ENCODE measurements at regions not wholly inside any gene's neighbourhood (a gene's known extent, or its start where the extent isn't known, plus 50 kb on each side); places are given as distances from the start of the nearest gene placed in this dataset.
A peak's percentile ranks its signal among the peaks of the same experiment; 100 is the strongest.

GRCh38 chr6:48057601-48058000, 53.4 kb downstream of the PTCHD4 start:
- DNase-seq (ENCODE audit: low spot score), result no peak

- no peak for DNase-seq (ENCODE audit: low spot score)
Measured at GRCh38 chr6:48048451-48049146, 62.4 kb downstream of the PTCHD4 start.

- no peak for DNase-seq (ENCODE audit: low spot score)
Measured at GRCh38 chr6:48041894-48042293, 69.1 kb downstream of the PTCHD4 start.

GRCh38 chr6:48037946-48038345, 73.1 kb downstream of the PTCHD4 start:
- no peak for DNase-seq (ENCODE audit: low spot score)

- DNase-seq (ENCODE audit: low spot score), result no peak
Measured at GRCh38 chr6:48036316-48036715, 74.7 kb downstream of the PTCHD4 start.

GRCh38 chr6:48032151-48032550, 78.8 kb downstream of the PTCHD4 start:
- DNase-seq (ENCODE audit: low spot score), result no peak

GRCh38 chr6:48031711-48032110, 79.3 kb downstream of the PTCHD4 start:
- DNase-seq (ENCODE audit: low spot score), result no peak

- DNase-seq (ENCODE audit: low spot score), result no peak
Measured at GRCh38 chr6:48027704-48028435, 83.1 kb downstream of the PTCHD4 start.

- no peak for DNase-seq (ENCODE audit: low spot score)
Measured at GRCh38 chr6:48024956-48025355, 86.0 kb downstream of the PTCHD4 start.

GRCh38 chr6:48021904-48022303, 89.1 kb downstream of the PTCHD4 start:
- no peak for DNase-seq (ENCODE audit: low spot score)

GRCh38 chr6:48016020-48016755, 94.8 kb downstream of the PTCHD4 start:
- DNase-seq (ENCODE audit: low spot score), result no peak

GRCh38 chr6:47992809-47993208, 118.2 kb downstream of the PTCHD4 start:
- DNase-seq (ENCODE audit: low spot score), result no peak

- no peak for DNase-seq (ENCODE audit: low spot score)
Measured at GRCh38 chr6:47983491-47983890, 127.5 kb downstream of the PTCHD4 start.

GRCh38 chr6:47977314-47977713, 133.7 kb downstream of the PTCHD4 start:
- DNase-seq (ENCODE audit: low spot score), result no peak

GRCh38 chr6:47974106-47974505, 136.9 kb downstream of the PTCHD4 start:
- no peak for DNase-seq (ENCODE audit: low spot score)

- DNase-seq (ENCODE audit: low spot score), result no peak
Measured at GRCh38 chr6:47970826-47971225, 140.2 kb downstream of the PTCHD4 start.

GRCh38 chr6:47967843-47968242, 143.2 kb downstream of the PTCHD4 start:
- no peak for DNase-seq (ENCODE audit: low spot score)

- DNase-seq (ENCODE audit: low spot score), result no peak
Measured at GRCh38 chr6:47964969-47965368, 146.0 kb downstream of the PTCHD4 start.

GRCh38 chr6:47952640-47953039, 158.4 kb downstream of the PTCHD4 start:
- no peak for DNase-seq (ENCODE audit: low spot score)

GRCh38 chr6:47944846-47945245, 163.0 kb downstream of the OPN5 start:
- no peak for DNase-seq (ENCODE audit: low spot score)

- DNase-seq (ENCODE audit: low spot score), result peak; percentile 1
Measured at GRCh38 chr6:47938405-47938804, 156.6 kb downstream of the OPN5 start.

GRCh38 chr6:47936820-47937219, 155.0 kb downstream of the OPN5 start:
- DNase-seq (ENCODE audit: low spot score), result no peak

- no peak for DNase-seq (ENCODE audit: low spot score)
Measured at GRCh38 chr6:47934023-47934422, 152.2 kb downstream of the OPN5 start.
